GM19239 (cell line): ENCODE measurements at regions not wholly inside any gene's neighbourhood (a gene's known extent, or its start where the extent isn't known, plus 50 kb on each side); places are given as distances from the start of the nearest gene placed in this dataset.

ENCODE experiments used
- DNase-seq: peaks from one replicate; pipeline ENCODE4 v3.0.0; 2011; ENCODE audit warnings: low spot score; ENCODE audit not compliant: insufficient read length
- FAIRE-seq: peaks from 2 replicates; lab custom pipeline; 2011; peaks lifted over from hg19 to GRCh38; lab: Jason Lieb, UNC

GRCh38 chr4:126435491-126435890 lies 1120.7 kb downstream of the FAT4 start:
- DNase-seq: no peak

GRCh38 chr4:126440297-126440696 lies 1125.5 kb downstream of the FAT4 start:
- FAIRE-seq (no peak), DNase-seq (no peak)

More at GRCh38 chr4:126435491-126435890, 1120.7 kb downstream of the FAT4 start:
- no peak for FAIRE-seq

- no peak for DNase-seq
- FAIRE-seq: no peak
Measured at GRCh38 chr4:126441173-126442035, 1126.6 kb downstream of the FAT4 start.

- no peak for FAIRE-seq
- DNase-seq: no peak
Measured at GRCh38 chr4:126445596-126445995, 1130.8 kb downstream of the FAT4 start.

- FAIRE-seq (no peak), DNase-seq (no peak)
Measured at GRCh38 chr4:126446917-126447316, 1132.2 kb downstream of the FAT4 start.

- no peak for FAIRE-seq
- no peak for DNase-seq
Measured at GRCh38 chr4:126448086-126448845, 1133.5 kb downstream of the FAT4 start.

- FAIRE-seq: no peak
- DNase-seq: no peak
Measured at GRCh38 chr4:126451237-126451873, 1136.6 kb downstream of the FAT4 start.

- FAIRE-seq (no peak), DNase-seq (no peak)
Measured at GRCh38 chr4:126455865-126456264, 1141.1 kb downstream of the FAT4 start.

GRCh38 chr4:126458993-126459392 lies 1144.2 kb downstream of the FAT4 start:
- DNase-seq: no peak
- FAIRE-seq: no peak

- FAIRE-seq: no peak
- no peak for DNase-seq
Measured at GRCh38 chr4:126465341-126465740, 1150.6 kb downstream of the FAT4 start.

- no peak for FAIRE-seq
- no peak for DNase-seq
Measured at GRCh38 chr4:126466848-126467247, 1152.1 kb downstream of the FAT4 start.

GRCh38 chr4:126468144-126468543 lies 1153.4 kb downstream of the FAT4 start:
- DNase-seq: no peak
- FAIRE-seq: no peak

GRCh38 chr4:126470862-126471261 lies 1156.1 kb downstream of the FAT4 start:
- FAIRE-seq (no peak), DNase-seq (no peak)

GRCh38 chr4:126475730-126476129 lies 1157.0 kb upstream of the INTU start:
- FAIRE-seq (no peak), DNase-seq (no peak)

- DNase-seq (no peak), FAIRE-seq (no peak)
Measured at GRCh38 chr4:126479709-126480108, 1153.0 kb upstream of the INTU start.

- no peak for FAIRE-seq
- no peak for DNase-seq
Measured at GRCh38 chr4:126482311-126482710, 1150.4 kb upstream of the INTU start.

- no peak for FAIRE-seq
Measured at GRCh38 chr4:126486377-126486776, 1146.4 kb upstream of the INTU start.

GRCh38 chr4:126489826-126490463 lies 1142.8 kb upstream of the INTU start:
- DNase-seq: no peak
- FAIRE-seq: no peak

More at GRCh38 chr4:126486377-126486776, 1146.4 kb upstream of the INTU start:
- DNase-seq: no peak

GRCh38 chr4:126495163-126495752 lies 1137.5 kb upstream of the INTU start:
- FAIRE-seq (no peak), DNase-seq (no peak)

- DNase-seq (no peak), FAIRE-seq (no peak)
Measured at GRCh38 chr4:126512979-126513378, 1119.8 kb upstream of the INTU start.
